Stimulated activated CD4-positive, alpha-beta T cell treated with anti-CD3 and anti-CD28 coated beads, TNF-alpha, amount 100 ng/mL, for 1 hour (primary cell): ENCODE measurements at regions not wholly inside any gene's neighbourhood (a gene's known extent, or its start where the extent isn't known, plus 50 kb on each side); places are given as distances from the start of the nearest gene placed in this dataset.

Experiments used
- DNase-seq, 3 donors: peaks; one replicate each; pipeline ENCODE4 v3.0.0-alpha.2; 2020; ENCODE audit warnings: low read depth in 3 of 3, low spot score in 1 of 3

- DNase-seq = no peak
Measured at GRCh38 chr2:16335604-16335930, 330.1 kb downstream of the CYRIA start.

GRCh38 chr2:16334886-16335603 lies 330.6 kb downstream of the CYRIA start:
- DNase-seq = no peak

- no peak for DNase-seq
Measured at GRCh38 chr2:16334366-16334765, 331.3 kb downstream of the CYRIA start.

GRCh38 chr2:16333681-16334080 lies 332.0 kb downstream of the CYRIA start:
- no peak for DNase-seq

GRCh38 chr2:16332681-16333557 lies 332.7 kb downstream of the CYRIA start:
- no peak for DNase-seq

- no peak for DNase-seq
Measured at GRCh38 chr2:16331772-16332171, 333.9 kb downstream of the CYRIA start.

- DNase-seq = no peak
Measured at GRCh38 chr2:16330982-16331381, 334.7 kb downstream of the CYRIA start.

GRCh38 chr2:16330571-16330970 lies 335.1 kb downstream of the CYRIA start:
- DNase-seq = no peak

GRCh38 chr2:16330012-16330411 lies 335.6 kb downstream of the CYRIA start:
- DNase-seq = no peak

GRCh38 chr2:16329421-16329820 lies 336.2 kb downstream of the CYRIA start:
- no peak for DNase-seq

GRCh38 chr2:16328521-16329190 lies 337.0 kb downstream of the CYRIA start:
- no peak for DNase-seq

- no peak for DNase-seq
Measured at GRCh38 chr2:16327326-16327725, 338.3 kb downstream of the CYRIA start.

GRCh38 chr2:16326711-16327300 lies 338.8 kb downstream of the CYRIA start:
- no peak for DNase-seq

GRCh38 chr2:16325976-16326510 lies 339.6 kb downstream of the CYRIA start:
- DNase-seq = no peak

GRCh38 chr2:16325016-16325975 lies 340.3 kb downstream of the CYRIA start:
- DNase-seq = no peak

GRCh38 chr2:16324544-16324937 lies 341.1 kb downstream of the CYRIA start:
- no peak for DNase-seq

GRCh38 chr2:16323551-16324543 lies 341.8 kb downstream of the CYRIA start:
- no peak for DNase-seq

- no peak for DNase-seq
Measured at GRCh38 chr2:16323126-16323520, 342.5 kb downstream of the CYRIA start.
